ENCODE measurements at regions not wholly inside any gene's neighbourhood (a gene's known extent, or its start where the extent isn't known, plus 50 kb on each side); places are given as distances from the start of the nearest gene placed in this dataset.
A peak's percentile ranks its signal among the peaks of the same experiment; 100 is the strongest.

DNA sequence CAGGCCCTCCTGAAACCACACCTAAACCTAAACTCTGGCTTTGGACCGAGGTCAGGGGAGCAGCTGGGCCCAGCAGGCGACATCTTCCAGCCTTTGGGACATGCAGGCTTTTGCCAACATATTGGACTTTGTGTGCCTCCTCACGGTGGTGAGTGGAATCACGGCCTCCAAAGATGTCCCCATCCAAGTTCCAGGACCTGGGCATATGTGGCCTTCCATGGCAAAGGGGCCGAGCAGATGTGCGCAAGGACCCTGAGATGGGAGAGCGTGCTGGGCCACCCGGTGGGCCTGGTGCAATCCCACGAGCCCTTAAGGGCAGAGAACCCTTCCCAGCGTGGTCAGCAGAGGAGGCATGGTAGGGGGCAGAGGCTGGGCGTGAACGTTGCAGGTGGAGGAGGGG lies 160.8 kb upstream of the C1orf174 start:
- intact Hi-C loops (cut with DNase I), result no loop called here
- H3K4me1 ChIP-seq, result no peaks in the 10 kb centered on the region
- no peaks in the 10 kb centered on the region for H3K9me3 ChIP-seq
- ATAC-seq, result no peak
- no peak overlapping the region for H3K4me3 ChIP-seq
- no peak overlapping the region for H3K27ac ChIP-seq
- TF ChIP-seq, protein P1, sequence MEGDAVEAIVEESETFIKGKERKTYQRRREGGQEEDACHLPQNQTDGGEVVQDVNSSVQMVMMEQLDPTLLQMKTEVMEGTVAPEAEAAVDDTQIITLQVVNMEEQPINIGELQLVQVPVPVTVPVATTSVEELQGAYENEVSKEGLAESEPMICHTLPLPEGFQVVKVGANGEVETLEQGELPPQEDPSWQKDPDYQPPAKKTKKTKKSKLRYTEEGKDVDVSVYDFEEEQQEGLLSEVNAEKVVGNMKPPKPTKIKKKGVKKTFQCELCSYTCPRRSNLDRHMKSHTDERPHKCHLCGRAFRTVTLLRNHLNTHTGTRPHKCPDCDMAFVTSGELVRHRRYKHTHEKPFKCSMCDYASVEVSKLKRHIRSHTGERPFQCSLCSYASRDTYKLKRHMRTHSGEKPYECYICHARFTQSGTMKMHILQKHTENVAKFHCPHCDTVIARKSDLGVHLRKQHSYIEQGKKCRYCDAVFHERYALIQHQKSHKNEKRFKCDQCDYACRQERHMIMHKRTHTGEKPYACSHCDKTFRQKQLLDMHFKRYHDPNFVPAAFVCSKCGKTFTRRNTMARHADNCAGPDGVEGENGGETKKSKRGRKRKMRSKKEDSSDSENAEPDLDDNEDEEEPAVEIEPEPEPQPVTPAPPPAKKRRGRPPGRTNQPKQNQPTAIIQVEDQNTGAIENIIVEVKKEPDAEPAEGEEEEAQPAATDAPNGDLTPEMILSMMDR (IDR thresholded peaks at IDR 0.05), result no peak
- no peak for DNase-seq
- no peaks in the 10 kb centered on the region for H3K27me3 ChIP-seq
- H3K36me3 ChIP-seq, result no peaks in the 10 kb centered on the region

DNA sequence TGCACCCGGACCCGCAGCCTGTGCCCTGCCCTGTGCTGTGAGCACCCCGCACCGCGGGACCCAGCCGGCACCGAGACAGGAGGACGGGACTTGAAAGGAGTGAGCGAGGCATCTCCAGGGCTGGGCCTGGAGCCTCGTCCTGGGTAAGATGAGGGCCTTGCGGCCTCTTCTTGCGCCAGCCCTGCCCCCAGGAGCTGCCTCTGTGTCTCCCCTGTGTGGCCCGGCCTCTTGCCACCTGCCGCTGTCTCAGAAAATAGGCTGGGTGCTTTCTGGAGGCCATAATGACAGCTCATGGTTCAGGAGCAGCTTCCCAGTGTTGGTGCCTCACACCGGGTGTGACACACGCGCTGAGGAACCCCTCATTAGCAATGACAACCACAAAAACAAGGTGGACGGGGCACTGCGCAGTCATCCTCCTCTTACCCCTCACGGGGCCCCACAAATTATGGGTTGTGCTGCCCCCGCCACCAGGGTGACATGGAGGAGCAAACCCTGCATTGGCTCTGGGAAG lies 161.5 kb upstream of the C1orf174 start:
- Histone ChIP-seq H3K4me3 (no peak overlapping the region), H3K27ac (no peak overlapping the region)
- no peak for DNase-seq

DNA sequence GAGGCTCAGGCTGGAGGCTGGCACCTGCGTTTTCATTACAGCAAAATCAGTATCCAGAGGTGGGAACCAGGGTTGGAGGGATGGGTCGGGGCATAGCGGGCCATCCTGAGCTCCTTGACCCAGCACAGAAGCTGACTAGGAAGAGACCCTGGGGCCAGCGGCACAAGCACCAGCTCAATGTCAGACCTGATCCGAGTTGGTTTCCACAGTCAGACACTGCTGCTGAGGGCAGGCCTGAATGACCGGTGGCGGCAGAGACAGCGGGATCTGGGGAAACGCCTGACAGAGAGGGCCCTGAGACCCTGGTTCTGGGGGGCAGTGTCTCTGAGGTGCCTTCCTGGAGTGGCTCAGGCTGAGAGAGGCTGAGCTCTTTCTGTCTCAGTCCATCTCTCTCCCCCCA lies 162.0 kb upstream of the C1orf174 start:
- Histone ChIP-seq H3K27me3 (no peaks in the 10 kb centered on the region), H3K27ac (no peak overlapping the region), H3K4me3 (no peak overlapping the region), H3K9me3 (no peaks in the 10 kb centered on the region), H3K36me3 (no peaks in the 10 kb centered on the region), H3K4me1 (no peaks in the 10 kb centered on the region)
- no peak for DNase-seq
- TF ChIP-seq, protein P1 (IDR thresholded peaks at IDR 0.05), result no peak
- intact Hi-C loops (cut with DNase I), result no loop called here
- ATAC-seq, result no peak

More for the DNA sequence above, 161.5 kb upstream of the C1orf174 start:
- no peak for ATAC-seq
- H3K9me3 ChIP-seq, result no peaks in the 10 kb centered on the region
- intact Hi-C loops (cut with DNase I), result no loop called here
- no peaks in the 10 kb centered on the region for H3K4me1 ChIP-seq
- TF ChIP-seq, protein P1 (IDR thresholded peaks at IDR 0.05), result no peak
- no peaks in the 10 kb centered on the region for H3K27me3 ChIP-seq
- H3K36me3 ChIP-seq, result no peaks in the 10 kb centered on the region

DNA sequence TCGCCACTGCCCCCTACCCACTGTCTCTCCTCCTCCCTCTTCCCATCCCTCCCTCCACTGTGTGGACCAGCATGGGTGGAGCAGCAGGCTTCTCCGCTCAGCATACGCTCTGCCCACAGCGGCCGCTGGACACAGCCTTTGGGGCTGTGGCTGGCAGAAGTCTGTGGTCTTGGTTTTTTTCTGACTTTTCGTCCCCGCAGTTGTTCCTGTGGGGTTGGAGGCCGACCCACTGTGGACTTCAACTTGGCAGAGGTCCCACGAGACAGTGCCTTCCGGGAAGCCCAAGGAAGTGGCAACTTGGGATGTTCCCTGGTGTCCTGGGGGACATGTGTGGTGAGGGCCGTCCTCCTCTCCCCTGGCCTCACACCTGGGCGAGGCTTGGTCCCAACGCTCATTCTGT lies 162.5 kb upstream of the C1orf174 start:
- DNase-seq, result no peak
- peak; percentile 22 for ATAC-seq
- intact Hi-C loops (cut with DNase I), result no loop called here

DNA sequence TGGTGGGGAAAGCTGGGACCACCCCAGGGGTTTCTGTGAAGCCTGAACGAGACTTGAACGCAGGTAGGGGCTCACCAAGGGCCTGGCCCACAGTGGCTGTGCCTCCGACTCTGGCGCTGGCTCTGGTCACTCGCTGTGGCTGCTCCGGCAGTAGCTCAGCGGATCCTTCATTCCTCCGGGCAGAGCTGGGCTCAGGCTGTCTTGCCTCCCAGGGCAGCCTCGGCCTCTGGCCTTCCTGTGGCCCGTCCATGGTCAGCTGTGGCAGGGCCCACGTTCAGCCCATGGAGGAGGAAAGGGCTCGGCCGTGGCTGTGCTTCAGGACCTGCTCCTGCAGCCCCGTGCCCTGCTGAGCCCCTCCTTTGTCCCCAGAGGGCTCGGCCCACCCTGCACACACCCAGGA lies 162.9 kb upstream of the C1orf174 start:
- no peak for ATAC-seq
- H3K27ac ChIP-seq, result no peak overlapping the region
- H3K4me1 ChIP-seq, result no peaks in the 10 kb centered on the region
- no peak overlapping the region for H3K4me3 ChIP-seq
- DNase-seq, result no peak
- H3K9me3 ChIP-seq, result no peaks in the 10 kb centered on the region
- intact Hi-C loops (cut with DNase I), result no loop called here
- H3K27me3 ChIP-seq, result no peaks in the 10 kb centered on the region
- H3K36me3 ChIP-seq, result no peaks in the 10 kb centered on the region
- TF ChIP-seq, protein P1 (IDR thresholded peaks at IDR 0.05), result no peak

More for the DNA sequence above, 162.5 kb upstream of the C1orf174 start:
- Histone ChIP-seq H3K9me3 (no peaks in the 10 kb centered on the region), H3K27ac (no peak overlapping the region), H3K36me3 (no peaks in the 10 kb centered on the region), H3K4me1 (no peaks in the 10 kb centered on the region), H3K27me3 (no peaks in the 10 kb centered on the region), H3K4me3 (no peak overlapping the region)
- TF ChIP-seq, protein P1 (IDR thresholded peaks at IDR 0.05), result no peak

DNA sequence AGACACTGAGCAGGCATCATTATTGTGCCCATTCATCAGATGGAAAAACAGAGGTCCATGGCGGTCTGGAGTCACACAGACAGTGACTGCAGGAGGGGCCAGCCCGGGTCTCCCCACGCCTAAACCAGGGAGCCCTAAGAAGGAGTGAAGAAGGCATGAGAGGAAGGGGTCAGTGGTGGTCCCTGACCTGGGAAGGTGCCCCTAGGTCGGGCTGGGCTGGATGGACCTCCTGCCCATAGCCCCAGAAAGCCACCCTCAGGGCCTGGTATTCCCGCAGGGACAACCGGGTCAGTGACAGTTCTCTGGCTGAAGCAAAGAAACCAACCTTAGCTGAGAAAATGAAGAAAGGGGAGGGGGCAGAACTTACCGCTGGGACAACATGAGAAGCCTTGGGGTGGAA lies 163.4 kb upstream of the C1orf174 start:
- no peaks in the 10 kb centered on the region for H3K36me3 ChIP-seq
- no peak overlapping the region for H3K27ac ChIP-seq
- TF ChIP-seq, protein P1 (IDR thresholded peaks at IDR 0.05), result no peak
- no peaks in the 10 kb centered on the region for H3K9me3 ChIP-seq
- ATAC-seq (no peak), DNase-seq (peak; percentile 28)
- no peaks in the 10 kb centered on the region for H3K4me1 ChIP-seq
- intact Hi-C loops (cut with DNase I), result no loop called here
- no peaks in the 10 kb centered on the region for H3K27me3 ChIP-seq
- H3K4me3 ChIP-seq, result no peak overlapping the region
